ENCODE measurements at regions not wholly inside any gene's neighbourhood (a gene's known extent, or its start where the extent isn't known, plus 50 kb on each side); places are given as distances from the start of the nearest gene placed in this dataset.

- TF ChIP-seq YY1 (IDR thresholded peaks at IDR 0.05; ENCODE audit: insufficient read depth, insufficient read length) (no peak), ZNF274 (IDR thresholded peaks at IDR 0.05; ENCODE audit: low read depth, low read length) (no peak), SUZ12 (IDR thresholded peaks at IDR 0.05; ENCODE audit: extremely low read depth, insufficient read depth, insufficient read length) (no peak)
Measured at GRCh38 chr3:139832998-139833397, 102.0 kb upstream of the CLSTN2 start.

Measured in NT2/D1 (cell line).